WI38 (cell line): ENCODE measurements at regions not wholly inside any gene's neighbourhood (a gene's known extent, or its start where the extent isn't known, plus 50 kb on each side); places are given as distances from the start of the nearest gene placed in this dataset.

Experiments
- H3K4me3 ChIP-seq: 2 replicates; pipeline ENCODE4 v1.5.1; 2011; ENCODE audit warnings: low read depth, mild to moderate bottlenecking, control low read depth, low read length
- CTCF ChIP-seq: IDR thresholded peaks from 2 replicates; pipeline ENCODE4 v1.5.1; 2012; ENCODE audit warnings: low read depth, mild to moderate bottlenecking, control low read depth, low read length

- no peak overlapping the region for H3K4me3 ChIP-seq
- TF ChIP-seq CTCF = no peak
Measured at GRCh38 chr1:218735436-218736032, 390.4 kb downstream of the TGFB2 start.

- H3K4me3 ChIP-seq = no peak overlapping the region
- no peak for TF ChIP-seq CTCF
Measured at GRCh38 chr1:218739426-218739825, 394.3 kb downstream of the TGFB2 start.

- no peak for TF ChIP-seq CTCF
- H3K4me3 ChIP-seq = no peak overlapping the region
Measured at GRCh38 chr1:218741852-218742251, 396.7 kb downstream of the TGFB2 start.

- no peak overlapping the region for H3K4me3 ChIP-seq
- no peak for TF ChIP-seq CTCF
Measured at GRCh38 chr1:218742467-218743262, 397.5 kb downstream of the TGFB2 start.

GRCh38 chr1:218743861-218744505 is 398.8 kb downstream of the TGFB2 start:
- no peak for TF ChIP-seq CTCF
- H3K4me3 ChIP-seq = no peak overlapping the region

- H3K4me3 ChIP-seq = no peak overlapping the region
- TF ChIP-seq CTCF = no peak
Measured at GRCh38 chr1:218748071-218748470, 402.9 kb downstream of the TGFB2 start.
